T-helper 1 cell (primary cell): ENCODE measurements at regions not wholly inside any gene's neighbourhood (a gene's known extent, or its start where the extent isn't known, plus 50 kb on each side); places are given as distances from the start of the nearest gene placed in this dataset.

ENCODE experiments used
- DNase-seq, 5 donors: peaks; one replicate each; pipeline ENCODE4 v3.0.0-alpha.2; 2012 to 2020

- DNase-seq: no peak
These were observed 186.8 kb upstream of the PRLR start for GRCh38 chr5:35417040-35417439.

GRCh38 chr5:35416217-35416988 is 186.1 kb upstream of the PRLR start:
- no peak for DNase-seq

DNA sequence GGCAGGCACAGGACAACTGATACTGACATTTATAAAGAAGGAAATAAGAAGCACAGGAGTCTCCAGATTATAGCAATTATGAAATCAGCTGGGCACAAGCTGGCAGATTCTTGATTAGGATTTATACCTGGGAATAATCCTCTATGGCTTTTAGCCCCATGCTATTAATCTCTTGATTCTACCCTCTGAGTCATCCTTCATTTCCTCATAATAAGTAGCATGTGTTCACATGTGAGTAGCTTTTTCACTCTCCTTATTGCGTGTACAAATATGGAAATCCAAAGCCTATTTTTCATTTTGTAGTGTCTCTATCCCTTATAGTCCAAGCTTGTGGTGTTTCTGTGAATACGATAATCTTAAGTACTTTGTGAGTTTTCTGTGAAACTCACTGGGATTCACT is 185.0 kb upstream of the PRLR start:
- no peak for DNase-seq

DNA sequence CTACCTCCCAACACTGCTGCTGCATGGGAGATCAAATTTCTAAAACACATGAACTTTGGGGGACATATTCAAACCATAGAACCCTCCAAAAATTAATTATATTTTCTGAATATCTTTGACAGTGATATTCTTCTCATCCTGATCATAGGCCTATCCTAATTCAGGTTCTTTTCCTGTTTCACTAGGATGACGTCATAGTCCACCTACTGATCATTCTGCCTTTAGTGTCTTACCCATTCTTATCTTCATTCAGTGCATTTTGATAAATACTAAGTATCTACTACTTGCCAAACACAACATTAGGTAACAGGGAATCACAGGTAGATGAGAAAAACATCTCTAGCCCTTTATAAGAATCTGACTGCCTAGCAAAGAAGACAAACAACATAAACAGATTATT is 179.1 kb upstream of the PRLR start:
- DNase-seq: no peak

- no peak for DNase-seq
These were observed 177.9 kb upstream of the PRLR start for GRCh38 chr5:35408146-35408545.

GRCh38 chr5:35407697-35408096 is 177.4 kb upstream of the PRLR start:
- DNase-seq: no peak

DNA sequence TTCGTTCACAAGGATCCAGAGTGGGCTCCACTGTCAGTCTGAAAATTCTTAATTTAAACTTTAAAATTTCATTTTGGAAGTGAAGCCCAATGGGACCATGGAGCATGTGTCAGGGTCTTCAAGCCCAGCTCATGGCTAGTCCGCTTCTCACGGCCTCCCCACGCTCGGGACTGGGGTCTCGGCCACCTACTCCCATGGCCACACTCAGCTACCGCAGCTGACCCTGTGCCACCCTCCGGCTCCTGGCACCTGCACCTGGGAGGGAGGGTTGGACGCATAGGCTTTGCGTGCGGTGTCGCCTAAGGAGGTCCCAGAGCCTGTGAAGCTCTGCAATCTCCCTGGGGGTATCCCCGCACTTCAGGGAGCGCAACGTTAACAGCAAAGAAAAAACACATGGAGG is 175.7 kb upstream of the PRLR start:
- no peak for DNase-seq

GRCh38 chr5:35404701-35405100 is 174.4 kb upstream of the PRLR start:
- DNase-seq: no peak

GRCh38 chr5:35393901-35394300 is 163.6 kb upstream of the PRLR start:
- no peak for DNase-seq

- no peak for DNase-seq
These were observed 154.4 kb upstream of the PRLR start for GRCh38 chr5:35384658-35385057.

GRCh38 chr5:35383041-35383440 is 152.8 kb upstream of the PRLR start:
- DNase-seq: no peak

GRCh38 chr5:35377653-35378052 is 147.4 kb upstream of the PRLR start:
- DNase-seq: no peak

DNA sequence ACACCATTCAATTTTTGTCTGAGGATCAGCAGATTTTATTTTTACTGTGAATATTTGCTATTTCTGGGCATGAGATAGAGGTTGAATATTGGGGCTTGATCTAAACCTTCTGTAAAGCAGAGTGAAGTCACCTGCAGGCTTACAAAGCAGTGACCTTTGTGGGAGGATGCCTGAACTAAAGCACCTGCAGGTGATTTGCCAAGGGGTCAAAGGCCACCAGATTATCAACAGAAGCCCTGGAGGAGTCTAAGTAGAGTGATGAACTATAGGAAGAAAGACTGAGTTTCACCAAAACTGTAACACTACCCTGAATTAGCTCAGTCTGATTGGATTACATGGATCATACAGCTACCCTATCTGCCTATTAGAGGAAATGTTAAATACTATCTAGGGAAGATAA is 144.3 kb upstream of the PRLR start:
- no peak for DNase-seq

- DNase-seq: no peak
These were observed 143.0 kb upstream of the PRLR start for GRCh38 chr5:35373249-35373648.

DNA sequence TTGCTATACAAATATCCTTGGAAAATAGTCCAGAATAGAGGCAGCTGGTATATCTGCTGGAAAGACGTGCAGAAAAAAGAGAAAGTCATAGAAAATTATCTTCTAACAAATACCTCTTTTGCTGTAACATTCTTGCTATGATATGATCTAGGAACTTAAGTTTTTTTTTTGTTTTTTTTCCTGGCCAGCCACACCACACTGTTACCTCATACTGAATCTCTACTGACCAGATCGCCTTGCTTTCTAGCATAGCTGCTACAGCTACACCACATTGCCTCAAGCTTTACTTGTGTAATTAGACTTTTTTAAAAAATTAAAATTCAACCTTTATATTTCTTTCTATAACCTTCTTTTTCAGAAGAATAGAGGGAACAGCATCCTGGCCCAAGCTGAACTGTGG is 142.2 kb upstream of the PRLR start:
- no peak for DNase-seq

- no peak for DNase-seq
These were observed 141.7 kb upstream of the PRLR start for GRCh38 chr5:35371951-35372426.

DNA sequence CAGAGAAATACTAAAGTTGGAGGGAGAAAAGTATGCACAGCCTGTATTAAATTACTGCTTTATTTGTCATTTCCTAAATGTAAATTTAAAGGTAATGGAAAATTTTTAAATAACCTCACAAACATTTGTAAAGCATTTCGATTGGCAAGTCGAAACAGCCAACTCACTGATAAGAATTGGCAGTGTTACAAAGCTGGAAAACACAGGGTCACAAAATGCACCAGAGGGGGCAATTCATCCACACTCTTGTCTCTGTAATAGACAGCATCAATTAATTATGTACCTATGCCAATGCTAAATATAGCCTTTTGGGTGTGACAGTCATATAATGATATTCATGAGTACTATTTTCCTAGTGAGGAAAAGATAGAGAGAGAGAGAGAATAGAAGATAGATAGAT is 140.6 kb upstream of the PRLR start:
- no peak for DNase-seq

- no peak for DNase-seq
These were observed 139.9 kb upstream of the PRLR start for GRCh38 chr5:35369965-35370790.

- no peak for DNase-seq
These were observed 137.2 kb upstream of the PRLR start for GRCh38 chr5:35367526-35367925.

GRCh38 chr5:35365758-35366157 is 135.5 kb upstream of the PRLR start:
- DNase-seq: no peak

GRCh38 chr5:35364350-35364749 is 134.1 kb upstream of the PRLR start:
- DNase-seq: no peak

DNA sequence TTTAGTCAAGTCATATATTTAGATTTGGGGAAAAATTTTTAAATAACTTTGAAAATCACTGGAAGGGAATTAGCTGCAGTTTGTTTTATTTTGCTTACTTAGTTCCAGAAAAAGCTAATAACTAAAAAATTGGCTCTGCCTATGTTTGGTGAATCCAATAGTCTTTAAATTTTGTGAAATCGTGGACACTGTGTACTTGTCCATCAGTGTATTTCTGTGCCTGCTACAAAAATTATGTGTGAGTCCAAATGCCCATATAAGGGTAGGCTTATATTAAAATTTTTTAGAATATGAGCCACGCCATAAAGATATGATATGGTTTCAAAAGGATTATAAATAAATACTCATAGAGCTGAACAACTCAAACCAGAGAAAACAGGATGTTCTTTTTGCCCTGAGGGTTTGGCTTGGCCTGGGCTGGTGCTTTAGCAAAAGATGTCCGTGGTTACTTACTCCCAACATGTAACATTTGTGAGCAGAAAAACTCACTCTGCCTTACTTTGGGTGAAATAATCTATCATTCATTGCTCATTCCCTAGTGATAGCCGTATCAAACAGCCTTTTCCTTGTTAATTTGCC is 133.2 kb upstream of the PRLR start:
- no peak for DNase-seq

- no peak for DNase-seq
These were observed 132.5 kb upstream of the PRLR start for GRCh38 chr5:35362772-35363171.

- DNase-seq: no peak
These were observed 130.4 kb upstream of the PRLR start for GRCh38 chr5:35360671-35361070.
